RWPE2 (cell line): ENCODE measurements at regions not wholly inside any gene's neighbourhood (a gene's known extent, or its start where the extent isn't known, plus 50 kb on each side); places are given as distances from the start of the nearest gene placed in this dataset.

Experiments used
- ATAC-seq: fragments of 200-7000 bp; cut with Tn5 transposase; 3 replicates; pipeline ENCODE4 v1.9.1; 2021; ENCODE audit warnings: low read depth
- DNase-seq: peaks from one replicate; pipeline ENCODE4 v3.0.0-alpha.2; 2020; ENCODE audit warnings: low spot score
- H3K27ac ChIP-seq: fragments of 450-650 bp; 2 replicates; pipeline ENCODE4 v1.5.1; 2017; ENCODE audit warnings: mild to moderate bottlenecking; ENCODE audit not compliant: poor library complexity, severe bottlenecking
- H3K27me3 ChIP-seq: fragments of 250-450 bp; sonication (Bioruptor Pico); 2 replicates; pipeline ENCODE4 v1.5.1; 2021; ENCODE audit warnings: mild to moderate bottlenecking, moderate library complexity; ENCODE audit not compliant: insufficient read depth, poor library complexity, severe bottlenecking
- H3K36me3 ChIP-seq: fragments of 250-450 bp; sonication (Bioruptor Pico); 2 replicates; pipeline ENCODE4 v1.5.1; 2020; ENCODE audit warnings: low read depth, mild to moderate bottlenecking, moderate library complexity
- H3K4me1 ChIP-seq: fragments of 250-450 bp; sonication (Bioruptor Pico); 2 replicates; pipeline ENCODE4 v1.5.1; 2021; ENCODE audit warnings: mild to moderate bottlenecking, moderate library complexity; ENCODE audit not compliant: insufficient read depth, poor library complexity, severe bottlenecking
- H3K4me3 ChIP-seq: fragments of 250-450 bp; sonication (Bioruptor Pico); 2 replicates; pipeline ENCODE4 v1.5.1; 2021; ENCODE audit warnings: mild to moderate bottlenecking, moderate library complexity; ENCODE audit not compliant: severe bottlenecking
- H3K9me3 ChIP-seq: fragments of 250-450 bp; sonication (Bioruptor Pico); 2 replicates; pipeline ENCODE4 v1.5.1; 2021; ENCODE audit warnings: mild to moderate bottlenecking, moderate library complexity; ENCODE audit not compliant: severe bottlenecking
- TF ChIP-seq, protein P1 (sequence below): fragments of 450-650 bp; IDR thresholded peaks from one replicate; pipeline ENCODE4 v1.5.1; 2017; ENCODE audit warnings: mild to moderate bottlenecking, moderate library complexity; ENCODE audit not compliant: poor library complexity, severe bottlenecking

- ATAC-seq: no peak
- no peak overlapping the region for H3K27ac ChIP-seq
- H3K9me3 ChIP-seq: no peaks in the 10 kb centered on the region
- DNase-seq: no peak
- H3K27me3 ChIP-seq: no peaks in the 10 kb centered on the region
- H3K4me1 ChIP-seq: peaks cover 7% of the 10 kb centered on the region
- TF ChIP-seq, protein P1, sequence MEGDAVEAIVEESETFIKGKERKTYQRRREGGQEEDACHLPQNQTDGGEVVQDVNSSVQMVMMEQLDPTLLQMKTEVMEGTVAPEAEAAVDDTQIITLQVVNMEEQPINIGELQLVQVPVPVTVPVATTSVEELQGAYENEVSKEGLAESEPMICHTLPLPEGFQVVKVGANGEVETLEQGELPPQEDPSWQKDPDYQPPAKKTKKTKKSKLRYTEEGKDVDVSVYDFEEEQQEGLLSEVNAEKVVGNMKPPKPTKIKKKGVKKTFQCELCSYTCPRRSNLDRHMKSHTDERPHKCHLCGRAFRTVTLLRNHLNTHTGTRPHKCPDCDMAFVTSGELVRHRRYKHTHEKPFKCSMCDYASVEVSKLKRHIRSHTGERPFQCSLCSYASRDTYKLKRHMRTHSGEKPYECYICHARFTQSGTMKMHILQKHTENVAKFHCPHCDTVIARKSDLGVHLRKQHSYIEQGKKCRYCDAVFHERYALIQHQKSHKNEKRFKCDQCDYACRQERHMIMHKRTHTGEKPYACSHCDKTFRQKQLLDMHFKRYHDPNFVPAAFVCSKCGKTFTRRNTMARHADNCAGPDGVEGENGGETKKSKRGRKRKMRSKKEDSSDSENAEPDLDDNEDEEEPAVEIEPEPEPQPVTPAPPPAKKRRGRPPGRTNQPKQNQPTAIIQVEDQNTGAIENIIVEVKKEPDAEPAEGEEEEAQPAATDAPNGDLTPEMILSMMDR: no peak
- no peak overlapping the region for H3K4me3 ChIP-seq
- no peaks in the 10 kb centered on the region for H3K36me3 ChIP-seq
These were observed 111.3 kb downstream of the DAD1 start for GRCh38 chr14:22477569-22478194.

DNA sequence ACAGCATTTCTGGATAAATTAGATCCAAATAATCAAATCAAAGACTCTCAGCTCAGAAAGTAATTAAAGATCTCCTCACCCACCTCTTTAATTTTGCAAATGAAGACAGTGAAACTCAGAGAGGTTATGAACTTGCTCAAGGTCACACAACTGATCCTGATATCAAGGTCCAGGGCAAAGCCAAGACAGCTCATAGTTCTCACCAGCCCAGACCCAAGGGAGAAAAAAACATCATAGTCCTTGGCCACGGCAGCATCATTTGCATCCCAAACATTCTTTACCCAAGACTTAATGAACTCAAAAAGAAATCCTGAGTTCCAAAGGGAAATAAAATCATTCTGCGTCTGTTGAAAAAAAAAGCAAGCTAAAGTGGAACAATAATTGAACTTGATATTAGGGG is 112.1 kb downstream of the DAD1 start:
- no peak overlapping the region for H3K27ac ChIP-seq

DNA sequence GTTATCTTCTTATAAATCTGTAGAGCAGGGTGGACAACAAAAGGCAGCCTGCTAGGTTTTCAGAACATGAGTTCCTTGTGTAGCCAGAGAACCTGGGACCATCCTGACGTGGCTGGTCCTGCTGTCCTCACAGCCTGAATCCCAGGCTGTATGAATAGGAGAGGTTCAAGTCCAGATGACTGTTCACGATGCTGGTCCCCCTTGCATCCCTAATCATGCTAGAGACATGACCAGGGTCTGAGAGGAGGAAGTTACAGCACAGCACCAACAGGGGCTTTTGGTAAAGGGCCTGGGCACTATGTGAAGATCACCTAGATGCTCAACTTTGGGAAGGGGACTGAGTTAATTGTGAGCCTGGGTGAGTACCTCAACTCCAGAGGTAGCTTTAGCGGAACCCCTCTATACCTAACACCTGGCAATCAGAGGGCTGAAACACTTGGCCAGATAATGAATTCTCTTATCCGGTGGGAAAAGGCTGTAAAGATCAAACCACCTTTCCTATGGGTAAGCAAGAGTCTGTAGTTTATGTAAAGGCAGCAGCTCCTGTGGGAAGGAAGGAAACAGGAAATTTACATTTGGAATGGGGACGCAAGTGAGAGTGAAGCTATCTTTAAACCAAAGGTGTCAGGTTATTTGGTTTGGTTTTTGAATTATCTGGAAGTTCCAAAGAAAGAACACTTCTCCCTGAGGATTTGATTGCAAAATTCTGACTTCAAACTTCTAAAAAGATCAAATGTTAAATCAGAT is 112.8 kb downstream of the DAD1 start:
- TF ChIP-seq, protein P1: no peak
- ATAC-seq (no peak), DNase-seq (no peak)
- Histone ChIP-seq H3K4me3 (no peak overlapping the region), H3K9me3 (no peaks in the 10 kb centered on the region), H3K27me3 (no peaks in the 10 kb centered on the region), H3K4me1 (peaks cover 7% of the 10 kb centered on the region), H3K36me3 (no peaks in the 10 kb centered on the region), H3K27ac (no peak overlapping the region)

More for the DNA sequence above, 112.1 kb downstream of the DAD1 start:
- TF ChIP-seq, protein P1: no peak
- ATAC-seq (no peak), DNase-seq (no peak)
- Histone ChIP-seq H3K27me3 (no peaks in the 10 kb centered on the region), H3K4me1 (peaks cover 7% of the 10 kb centered on the region), H3K36me3 (no peaks in the 10 kb centered on the region), H3K9me3 (no peaks in the 10 kb centered on the region), H3K4me3 (no peak overlapping the region)

GRCh38 chr14:22475381-22475780 is 113.6 kb downstream of the DAD1 start:
- no peaks in the 10 kb centered on the region for H3K9me3 ChIP-seq
- H3K27ac ChIP-seq: no peak overlapping the region
- peaks cover 7% of the 10 kb centered on the region for H3K4me1 ChIP-seq
- no peaks in the 10 kb centered on the region for H3K36me3 ChIP-seq
- no peak overlapping the region for H3K4me3 ChIP-seq
- ATAC-seq (no peak), DNase-seq (no peak)
- H3K27me3 ChIP-seq: no peaks in the 10 kb centered on the region
- TF ChIP-seq, protein P1: no peak
